ENCODE measurements at regions not wholly inside any gene's neighbourhood (a gene's known extent, or its start where the extent isn't known, plus 50 kb on each side); places are given as distances from the start of the nearest gene placed in this dataset.

GRCh38 chr5:171714261-171714660 is 71.4 kb upstream of the SMIM23 start:
- POLR2A ChIA-PET: no interaction called here
- CTCF ChIA-PET: no interaction called here
- DNase-seq (ENCODE audit: low spot score): no peak
- no peaks in the 10 kb centered on the region for H3K36me3 Mint-ChIP-seq
- H3K4me3 Mint-ChIP-seq: no peak overlapping the region
- no peak overlapping the region for H3K27ac Mint-ChIP-seq
- no peak for ATAC-seq
- peaks cover 11% of the 10 kb centered on the region for H3K9me3 Mint-ChIP-seq
- peaks cover 2% of the 10 kb centered on the region; the same call in 1 of the 2 replicates for H3K27me3 Mint-ChIP-seq (ENCODE audit: low read depth)
- TF ChIP-seq ATF6 (CRISPR knock-in tag; IDR thresholded peaks at IDR 0.05): no peak
- TF ChIP-seq TP53 (CRISPR knock-in tag; IDR thresholded peaks at IDR 0.05): no peak
- TF ChIP-seq AR (CRISPR knock-in tag; IDR thresholded peaks at IDR 0.05): no peak
- no peak for TF ChIP-seq ZNF281 (CRISPR knock-in tag; IDR thresholded peaks at IDR 0.05)
- no peak for TF ChIP-seq NR2C2 (CRISPR knock-in tag; IDR thresholded peaks at IDR 0.05)
- TF ChIP-seq FOXJ3 (CRISPR knock-in tag; IDR thresholded peaks at IDR 0.05; ENCODE audit: borderline replicate concordance): no peak
- no peak for TF ChIP-seq NFE2L1 (CRISPR knock-in tag; IDR thresholded peaks at IDR 0.05)
- no peak for TF ChIP-seq NFYB (CRISPR knock-in tag; conservative IDR thresholded peaks at IDR 0.05; ENCODE audit: low read depth)
- no peak for TF ChIP-seq STAT6 (CRISPR knock-in tag; conservative IDR thresholded peaks at IDR 0.05; ENCODE audit: low read depth)
- no peak for TF ChIP-seq RORB (CRISPR knock-in tag; IDR thresholded peaks at IDR 0.05)
- no peak for TF ChIP-seq ELF4 (CRISPR knock-in tag; IDR thresholded peaks at IDR 0.05; ENCODE audit: low read depth)
- TF ChIP-seq TCF7 (CRISPR knock-in tag; IDR thresholded peaks at IDR 0.05; ENCODE audit: low read depth): no peak
- TF ChIP-seq MLX (CRISPR knock-in tag; IDR thresholded peaks at IDR 0.05): no peak
- TF ChIP-seq JUN (CRISPR knock-in tag; IDR thresholded peaks at IDR 0.05): no peak
- no peak for TF ChIP-seq ATF3 (CRISPR knock-in tag; conservative IDR thresholded peaks at IDR 0.05)
- TF ChIP-seq ESRRA (CRISPR knock-in tag; IDR thresholded peaks at IDR 0.05; ENCODE audit: borderline replicate concordance): no peak
- no peak for TF ChIP-seq MYBL2 (CRISPR knock-in tag; IDR thresholded peaks at IDR 0.05)
- no peak for TF ChIP-seq E2F4 (CRISPR knock-in tag; IDR thresholded peaks at IDR 0.05; ENCODE audit: borderline replicate concordance, low read depth)
- peaks cover 6% of the 10 kb centered on the region; the same call in 1 of the 2 replicates for H3K4me1 Mint-ChIP-seq

Data from WTC11 (cell line).